Heart left ventricle (tissue), 16 donors: ENCODE measurements at regions not wholly inside any gene's neighbourhood (a gene's known extent, or its start where the extent isn't known, plus 50 kb on each side); places are given as distances from the start of the nearest gene placed in this dataset.

Experiments used
- ATAC-seq, 4 donors: fragments of 200-7000 bp; cut with Tn5 transposase; one replicate each; pipeline ENCODE4 v1.9.1; 2020 to 2022; ENCODE audit warnings: moderate library complexity in 4 of 4, mild to moderate bottlenecking in 3 of 4, moderate number of reproducible peaks in 1 of 4
- DNase-seq, 5 donors: peaks; one replicate each; pipeline ENCODE4 v3.0.0-alpha.2; 2020
- H3K27ac ChIP-seq, 12 donors: fragments of 200-600 bp; sonication (generic) in 4 of 12; one replicate each; pipeline versions ENCODE4 v1.5.0 to v1.8.0; 2016 to 2022; ENCODE audit warnings: mild to moderate bottlenecking in 2 of 12
- H3K27me3 ChIP-seq, 9 donors: fragments of 200-600 bp; sonication (generic) in 2 of 9; one replicate each; pipeline versions ENCODE4 v1.5.1 to v1.8.0; 2016 to 2022; ENCODE audit warnings: mild to moderate bottlenecking in 3 of 9
- H3K36me3 ChIP-seq, 9 donors: fragments of 200-600 bp; sonication (generic) in 2 of 9; one replicate each; pipeline versions ENCODE4 v1.5.0 to v1.8.0; 2018 to 2022; ENCODE audit warnings: mild to moderate bottlenecking in 2 of 9
- H3K4me1 ChIP-seq, 12 donors: fragments of 200-600 bp; sonication (generic) in 4 of 12; one replicate each; pipeline versions ENCODE4 v1.5.0 to v1.8.0; 2016 to 2022; ENCODE audit warnings: mild to moderate bottlenecking in 3 of 12
- H3K4me3 ChIP-seq, 12 donors: fragments of 200-600 bp; sonication (generic) in 4 of 12; one replicate each; pipeline versions ENCODE4 v1.5.0 to v1.8.0; 2017 to 2022; ENCODE audit warnings: mild to moderate bottlenecking in 9 of 12, moderate library complexity in 4 of 12
- H3K9me3 ChIP-seq, 12 donors: fragments of 200-600 bp; sonication (generic) in 4 of 12; one replicate each; pipeline versions ENCODE4 v1.5.0 to v1.8.0; 2016 to 2022; ENCODE audit warnings: mild to moderate bottlenecking in 1 of 12
- POLR2A ChIP-seq, 2 donors: fragments of 450-650 bp; IDR thresholded peaks; one replicate each; pipeline ENCODE4 v1.6.1; 2017; ENCODE audit warnings: antibody characterized with exemption in 2 of 2, mild to moderate bottlenecking in 2 of 2, moderate library complexity in 2 of 2
- WGBS, 4 donors: extraction: QIAGEN DNeasy Blood & Tissue Kit in 2 of 4; methylation state at CpG; one replicate each; pipeline versions ENCODE4 v1.1.5 to v1.1.7; 2013 to 2018; 5-methylcytosine and 5-hydroxymethylcytosine counted together
- intact Hi-C, 10 donors: fragments of 100-400 bp; cut with DNase I; formaldehyde crosslinking; loops; one replicate each; pipeline versions ENCODE4 v1.11.1 to v1.14.2; 2022
- TF ChIP-seq, protein P1 (sequence below), 12 donors: fragments of 200-600 bp; sonication (generic) in 4 of 12; IDR thresholded peaks; one replicate each; pipeline versions ENCODE4 v1.5.0 to v1.8.0; 2018 to 2022; ENCODE audit warnings: antibody characterized with exemption in 12 of 12, mild to moderate bottlenecking in 5 of 12
- donor health status: ischemic (EF 13 %, LVEDD 7.1; RV severe dilation, severe dysfunction).
- donor health status: healthy with polysubstance abuse.
- donor health status: DM: no; HTN: yes; CAD: no.
- donor health status: DM: no; HTN: no; CAD: no.
- donor health status: ischemic (EF 25% LVEDD 6.9; RV normal size, moderate dysfunction).
- donor health status: ischemic (EF 25% LVEDD 5.7; RV mildly dilated, moderate dysfunction).
- donor health status: healthy.
- donor health status: DM: yes; HTN: yes; CAD: no.
- donor health status: ischemic (EF 35%, LVEDD 5.7; RV mildly dilated, moderate dysfunction).
- donor health status: nonischemic (EF 11% LVEDD 7.7; RV severe dilation, severe dysfunction).
- donor health status: DM: yes; HTN: yes; CAD: no.
- donor health status: PGD.
- donor health status: ischemic (EF 29% LVEDD 5.4; RV normal size, mild dysfunction).
- donor health status: nonischemic (EF 23%, LVEDD 6.1; RV moderate dilation, normal function).

DNA sequence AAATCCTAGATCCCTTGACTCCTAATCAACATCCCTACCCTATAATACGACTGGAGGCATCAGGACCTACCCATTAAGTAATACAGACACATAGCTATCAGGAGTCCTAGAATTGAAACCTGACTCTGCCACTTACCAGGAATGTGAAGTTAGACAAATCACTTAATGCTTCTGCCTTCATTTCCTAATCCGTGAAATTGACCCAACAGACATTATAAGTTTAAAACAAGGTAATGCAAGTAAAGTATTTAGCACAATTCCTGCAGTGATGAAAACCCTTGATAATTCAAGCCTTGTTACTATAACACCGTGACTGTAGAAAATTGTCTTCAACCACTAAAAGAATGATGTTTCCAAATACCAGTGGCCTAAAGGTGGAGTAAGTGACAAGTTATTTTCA lies 150.2 kb downstream of the KCNJ2 start:
- Histone ChIP-seq H3K4me3 (no peak overlapping the region), H3K27me3 (no peaks in the 10 kb centered on the region), H3K27ac (no peak overlapping the region), H3K36me3 (no peaks in the 10 kb centered on the region), H3K4me1 (peaks cover 0 to 21% (median 2%) of the 10 kb centered on the region in 12 donors), H3K9me3 (no peaks in the 10 kb centered on the region)
- no peak for TF ChIP-seq POLR2A (IDR thresholded peaks at IDR 0.05)
- TF ChIP-seq, protein P1, sequence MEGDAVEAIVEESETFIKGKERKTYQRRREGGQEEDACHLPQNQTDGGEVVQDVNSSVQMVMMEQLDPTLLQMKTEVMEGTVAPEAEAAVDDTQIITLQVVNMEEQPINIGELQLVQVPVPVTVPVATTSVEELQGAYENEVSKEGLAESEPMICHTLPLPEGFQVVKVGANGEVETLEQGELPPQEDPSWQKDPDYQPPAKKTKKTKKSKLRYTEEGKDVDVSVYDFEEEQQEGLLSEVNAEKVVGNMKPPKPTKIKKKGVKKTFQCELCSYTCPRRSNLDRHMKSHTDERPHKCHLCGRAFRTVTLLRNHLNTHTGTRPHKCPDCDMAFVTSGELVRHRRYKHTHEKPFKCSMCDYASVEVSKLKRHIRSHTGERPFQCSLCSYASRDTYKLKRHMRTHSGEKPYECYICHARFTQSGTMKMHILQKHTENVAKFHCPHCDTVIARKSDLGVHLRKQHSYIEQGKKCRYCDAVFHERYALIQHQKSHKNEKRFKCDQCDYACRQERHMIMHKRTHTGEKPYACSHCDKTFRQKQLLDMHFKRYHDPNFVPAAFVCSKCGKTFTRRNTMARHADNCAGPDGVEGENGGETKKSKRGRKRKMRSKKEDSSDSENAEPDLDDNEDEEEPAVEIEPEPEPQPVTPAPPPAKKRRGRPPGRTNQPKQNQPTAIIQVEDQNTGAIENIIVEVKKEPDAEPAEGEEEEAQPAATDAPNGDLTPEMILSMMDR (IDR thresholded peaks at IDR 0.05) = no peak
- intact Hi-C loops = loop anchor here in 5 of 10 donors (10.0 kb wide), 5 partner anchors 45 to 305 kb away; no protein-coding TSS in a partner anchor
- ATAC-seq (no peak), DNase-seq (no peak)
- 69 to 79% (median 72%) methylated on average over 3 of the region's 3 CpGs for WGBS, 4 donors

GRCh38 chr17:70320673-70321345 lies 151.5 kb downstream of the KCNJ2 start:
- TF ChIP-seq, protein P1 (IDR thresholded peaks at IDR 0.05) = no peak
- TF ChIP-seq POLR2A (IDR thresholded peaks at IDR 0.05) = no peak
- H3K4me1 ChIP-seq = peaks cover 0 to 19% (median 2%) of the 10 kb centered on the region in 12 donors
- no peak overlapping the region for H3K4me3 ChIP-seq
- 30 to 52% (median 32%) methylated on average over 5 of the region's 5 CpGs for WGBS, 4 donors
- no peaks in the 10 kb centered on the region for H3K27me3 ChIP-seq
- H3K9me3 ChIP-seq = no peaks in the 10 kb centered on the region
- intact Hi-C loops = no loop called here
- no peaks in the 10 kb centered on the region for H3K36me3 ChIP-seq
- peak in 2 of 4 donors; percentile 59 to 87 for ATAC-seq
- H3K27ac ChIP-seq = no peak overlapping the region
- peak in 1 of 5 donors; percentile 44 for DNase-seq

GRCh38 chr17:70321352-70321751 lies 152.0 kb downstream of the KCNJ2 start:
- H3K27ac ChIP-seq = no peak overlapping the region
- peaks cover 0 to 19% (median 2%) of the 10 kb centered on the region in 12 donors for H3K4me1 ChIP-seq
- 60 to 66% (median 63%) methylated on average over 4 of the region's 4 CpGs for whole genome bisulfite sequencing, 4 donors
- intact Hi-C loops = no loop called here
- no peaks in the 10 kb centered on the region for H3K9me3 ChIP-seq
- no peak for TF ChIP-seq POLR2A (IDR thresholded peaks at IDR 0.05)
- TF ChIP-seq, protein P1 (IDR thresholded peaks at IDR 0.05) = no peak
- no peaks in the 10 kb centered on the region for H3K36me3 ChIP-seq
- no peaks in the 10 kb centered on the region for H3K27me3 ChIP-seq
- ATAC-seq (peak in 1 of 4 donors; percentile 19), DNase-seq (no peak)
- H3K4me3 ChIP-seq = no peak overlapping the region

DNA sequence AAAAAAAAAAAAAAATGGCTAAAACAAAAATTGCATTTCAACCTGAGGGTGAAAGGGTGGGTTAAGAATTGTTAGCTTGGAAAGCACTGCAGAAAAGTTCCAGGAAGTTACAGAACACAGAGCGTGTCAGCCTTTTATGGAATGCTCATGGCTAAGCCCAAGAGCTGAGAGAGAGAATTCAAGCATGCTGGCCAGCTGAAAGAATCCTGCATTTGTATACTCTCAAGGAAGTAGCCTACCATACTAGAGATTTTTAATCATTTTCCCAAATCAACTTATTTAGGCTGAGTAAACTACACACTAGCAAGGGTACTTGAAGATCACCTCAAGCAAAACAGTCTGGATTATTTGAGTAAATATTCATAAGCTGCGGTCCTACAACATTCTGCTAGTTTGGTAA lies 153.9 kb downstream of the KCNJ2 start:
- intact Hi-C loops = no loop called here
- no peak for TF ChIP-seq POLR2A (IDR thresholded peaks at IDR 0.05)
- TF ChIP-seq, protein P1 (IDR thresholded peaks at IDR 0.05) = no peak
- no peaks in the 10 kb centered on the region for H3K9me3 ChIP-seq
- H3K27me3 ChIP-seq = no peaks in the 10 kb centered on the region
- 75 to 89% (median 83%) methylated on average over 2 of the region's 2 CpGs for WGBS, 4 donors
- no peaks in the 10 kb centered on the region for H3K36me3 ChIP-seq
- H3K27ac ChIP-seq = no peak overlapping the region
- peaks cover 0 to 10% (median 2%) of the 10 kb centered on the region in 12 donors for H3K4me1 ChIP-seq
- ATAC-seq (no peak), DNase-seq (no peak)
- H3K4me3 ChIP-seq = no peak overlapping the region
